ENCODE measurements at regions not wholly inside any gene's neighbourhood (a gene's known extent, or its start where the extent isn't known, plus 50 kb on each side); places are given as distances from the start of the nearest gene placed in this dataset.

- DNase-seq (ENCODE audit: low spot score), result no peak
Measured at GRCh38 chr2:41042343-41042742, 590.5 kb upstream of the SLC8A1 start.

GRCh38 chr2:41061356-41061755 lies 609.5 kb upstream of the SLC8A1 start:
- no peak for DNase-seq (ENCODE audit: low spot score)

DNA sequence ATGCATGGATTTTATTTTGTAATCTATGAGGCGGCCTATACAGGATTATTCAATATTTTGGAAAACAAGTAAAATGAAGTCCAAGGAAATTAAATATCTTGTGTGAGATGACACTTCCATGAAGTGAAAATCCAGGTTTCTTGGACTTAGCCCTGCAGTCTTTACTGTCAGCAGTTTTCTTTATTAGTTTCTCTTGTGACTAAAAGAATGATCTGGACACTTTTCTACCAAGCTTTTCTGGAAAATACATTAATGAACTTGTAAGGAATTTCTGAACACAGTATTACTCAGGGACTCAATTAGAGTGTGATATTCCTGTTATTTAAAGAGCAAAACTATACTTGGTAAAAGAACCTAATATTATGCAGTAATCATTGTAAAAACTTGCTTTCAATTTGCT lies 610.4 kb upstream of the SLC8A1 start:
- DNase-seq (ENCODE audit: low spot score), result no peak

GRCh38 chr2:41066168-41066567 lies 614.3 kb upstream of the SLC8A1 start:
- no peak for DNase-seq (ENCODE audit: low spot score)

GRCh38 chr2:41068740-41069139 lies 616.9 kb upstream of the SLC8A1 start:
- no peak for DNase-seq (ENCODE audit: low spot score)

DNA sequence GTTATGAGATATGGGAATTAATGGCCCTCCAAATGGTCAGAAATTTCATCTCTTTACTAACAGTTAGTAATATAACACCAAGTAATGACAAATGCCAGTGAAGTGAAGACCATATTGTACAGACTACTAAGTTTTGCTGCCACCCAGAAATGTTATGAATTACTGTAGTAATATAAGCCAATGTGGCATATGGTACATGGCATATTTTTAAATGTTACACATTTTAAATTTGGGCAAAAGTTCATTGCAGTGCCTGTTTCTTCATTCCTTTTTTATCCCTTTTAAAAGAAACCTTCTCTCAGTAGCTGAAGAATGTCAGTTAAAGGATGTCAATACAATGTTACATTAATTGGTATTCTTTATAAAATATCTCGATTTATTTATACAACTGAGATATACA lies 626.5 kb upstream of the SLC8A1 start:
- DNase-seq (ENCODE audit: low spot score), result no peak

- DNase-seq (ENCODE audit: low spot score), result no peak
Measured at GRCh38 chr2:41079011-41079410, 627.1 kb upstream of the SLC8A1 start.

DNA sequence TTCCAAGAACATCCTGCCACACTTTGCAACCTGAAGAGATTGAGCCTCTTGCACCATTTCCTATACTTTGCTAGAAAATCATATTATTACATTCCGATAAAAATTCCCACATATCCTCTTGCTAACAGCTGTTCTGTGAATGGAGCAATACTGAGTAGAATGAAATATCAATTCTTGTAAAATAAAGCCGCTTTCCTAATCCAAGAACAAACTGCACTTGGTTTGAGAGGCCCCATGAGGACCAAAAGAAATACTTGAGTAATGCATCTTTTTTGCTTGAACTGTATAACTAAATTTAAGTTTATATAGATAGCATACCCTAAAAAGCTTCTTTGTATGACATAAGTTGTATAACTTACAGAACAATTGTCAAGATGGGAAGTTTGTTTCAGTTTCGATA lies 632.4 kb upstream of the SLC8A1 start:
- no peak for DNase-seq (ENCODE audit: low spot score)

DNA sequence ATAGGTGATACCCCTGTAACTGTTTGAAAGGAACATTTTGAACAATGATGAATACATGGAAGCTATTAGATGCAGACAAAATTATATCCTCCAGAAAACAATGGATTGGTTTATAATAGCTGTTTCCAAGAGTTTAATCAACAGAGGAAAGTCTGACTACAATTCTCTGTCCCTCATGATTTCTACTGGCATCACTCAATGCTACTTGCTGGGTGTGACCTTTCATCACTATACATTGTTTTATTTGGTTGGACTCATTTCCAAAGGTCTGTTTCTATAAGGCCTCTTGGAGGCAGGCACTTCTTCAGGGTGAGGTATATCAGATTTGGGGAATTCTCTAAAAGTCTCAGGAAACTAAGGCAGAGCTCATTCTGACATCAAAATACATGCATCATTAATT lies 636.1 kb upstream of the SLC8A1 start:
- DNase-seq (ENCODE audit: low spot score), result no peak

GRCh38 chr2:41101281-41101680 lies 649.4 kb upstream of the SLC8A1 start:
- no peak for DNase-seq (ENCODE audit: low spot score)

DNA sequence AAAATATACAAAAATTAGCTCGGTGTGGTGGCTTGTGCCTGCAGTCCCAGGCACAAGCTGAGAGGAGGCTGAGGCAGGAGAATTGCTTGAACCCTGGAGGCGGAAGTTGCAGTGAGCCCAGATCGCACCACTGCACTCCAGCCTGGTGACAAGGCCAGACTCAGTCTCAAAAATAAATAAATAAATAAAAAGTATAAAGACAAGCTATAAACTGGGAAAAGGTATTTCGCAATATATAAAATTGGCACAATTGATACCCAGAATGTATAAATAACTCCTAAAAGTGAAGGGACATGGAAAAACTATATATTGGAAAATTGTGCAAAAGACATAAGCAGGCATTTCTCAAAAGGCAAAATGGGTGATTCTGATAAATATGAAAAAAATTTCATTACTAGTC lies 657.9 kb upstream of the SLC8A1 start:
- DNase-seq (ENCODE audit: low spot score), result no peak

GRCh38 chr2:41111836-41112627 lies 660.1 kb upstream of the SLC8A1 start:
- no peak for DNase-seq (ENCODE audit: low spot score)

DNA sequence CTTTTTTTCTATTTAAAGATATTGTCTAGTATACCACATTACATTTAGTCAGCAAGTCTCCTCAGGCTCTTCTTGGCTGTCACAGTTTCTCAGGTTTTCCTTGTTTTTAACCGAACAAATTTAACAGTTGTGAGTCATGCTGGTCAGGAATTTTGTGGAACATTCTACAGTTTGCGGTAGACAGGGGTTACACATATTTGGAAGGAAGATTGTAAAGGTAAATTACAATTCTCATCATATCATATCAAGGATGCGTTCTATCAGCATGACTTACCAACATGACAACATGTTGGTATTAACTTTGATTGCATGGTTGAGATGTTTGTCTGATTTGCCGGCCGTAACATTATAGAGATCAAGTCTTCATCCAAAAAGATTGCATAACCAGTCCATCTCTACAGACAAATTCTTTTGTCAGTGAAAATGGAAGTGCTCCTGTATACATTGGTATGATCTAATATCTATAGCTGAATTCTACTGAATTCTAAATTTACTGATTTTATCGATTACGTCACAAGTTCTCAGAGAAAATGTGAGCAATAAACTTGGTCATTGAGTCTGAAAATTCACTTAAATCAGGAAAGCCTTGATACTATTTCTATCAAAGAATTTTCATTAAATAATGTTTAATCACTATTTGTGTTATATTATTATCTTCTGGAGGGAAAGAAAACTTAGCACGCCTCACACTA lies 664.4 kb upstream of the SLC8A1 start:
- DNase-seq (ENCODE audit: low spot score), result no peak

GRCh38 chr2:41119489-41119888 lies 667.6 kb upstream of the SLC8A1 start:
- DNase-seq (ENCODE audit: low spot score), result no peak

- no peak for DNase-seq (ENCODE audit: low spot score)
Measured at GRCh38 chr2:41123341-41123740, 671.5 kb upstream of the SLC8A1 start.

GRCh38 chr2:41127351-41127750 lies 675.5 kb upstream of the SLC8A1 start:
- DNase-seq (ENCODE audit: low spot score), result no peak

- DNase-seq (ENCODE audit: low spot score), result no peak
Measured at GRCh38 chr2:41129988-41130387, 678.1 kb upstream of the SLC8A1 start.

DNA sequence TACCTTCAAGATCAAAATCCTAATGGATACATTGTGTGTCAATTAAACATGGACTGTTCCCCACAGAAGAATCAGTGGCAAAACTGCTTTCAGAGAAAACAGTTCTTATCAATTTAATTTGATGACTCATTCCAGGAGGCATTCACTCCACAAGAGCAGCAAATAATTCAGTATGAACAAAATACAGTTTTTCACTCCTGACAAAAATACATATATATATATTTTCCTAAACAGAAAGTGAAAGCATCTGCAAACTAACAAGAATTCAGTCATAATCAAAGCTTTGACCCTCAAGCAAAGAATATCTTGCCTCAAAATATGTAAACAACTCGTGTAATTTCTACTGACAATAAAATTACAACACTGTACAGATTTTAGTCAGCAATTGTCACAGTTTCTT lies 685.1 kb upstream of the SLC8A1 start:
- DNase-seq (ENCODE audit: low spot score), result no peak

- no peak for DNase-seq (ENCODE audit: low spot score)
Measured at GRCh38 chr2:41141146-41141791, 689.4 kb upstream of the SLC8A1 start.

- DNase-seq (ENCODE audit: low spot score), result no peak
Measured at GRCh38 chr2:41142478-41142877, 690.6 kb upstream of the SLC8A1 start.

DNA sequence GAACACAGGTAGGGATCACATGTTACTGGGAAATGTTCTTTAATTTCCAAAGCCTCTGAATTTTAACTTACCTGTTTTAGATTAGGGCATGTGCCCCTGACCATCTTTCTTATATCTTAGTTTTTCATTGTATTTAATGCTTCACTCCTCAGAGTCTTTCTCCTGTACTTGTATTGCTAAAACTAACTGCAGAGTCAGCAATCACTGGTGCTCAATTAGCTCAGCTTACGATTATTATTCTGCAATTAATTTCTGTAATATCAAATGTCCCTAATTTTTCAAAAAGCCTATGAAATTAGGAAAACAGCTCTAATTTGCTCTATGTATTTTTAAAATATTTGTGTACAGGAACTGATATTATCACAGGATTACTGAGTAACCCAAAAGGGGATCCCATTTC lies 693.2 kb upstream of the SLC8A1 start:
- no peak for DNase-seq (ENCODE audit: low spot score)

- no peak for DNase-seq (ENCODE audit: low spot score)
Measured at GRCh38 chr2:41149054-41149453, 697.2 kb upstream of the SLC8A1 start.

DNA sequence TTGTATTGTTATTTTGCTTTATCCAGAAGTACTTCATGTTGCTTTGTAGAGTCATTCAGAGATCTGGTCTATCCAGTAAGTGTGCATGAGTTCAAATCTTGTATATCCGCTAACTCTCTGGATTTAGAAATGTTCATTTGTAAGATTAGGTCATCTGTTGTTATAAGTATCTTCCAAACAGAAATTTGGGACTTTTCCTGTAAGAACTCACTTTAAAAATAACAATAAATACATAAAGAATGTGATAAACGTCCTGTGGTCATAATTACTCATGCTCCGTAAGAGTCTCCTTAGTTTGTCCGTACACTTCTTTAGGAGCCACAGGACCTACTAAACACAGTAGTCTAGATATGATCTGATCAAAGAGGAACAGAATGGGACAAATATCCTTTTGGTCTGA lies 699.9 kb upstream of the SLC8A1 start:
- no peak for DNase-seq (ENCODE audit: low spot score)

Measured in ureter (tissue), 1 donor.